Natural killer cell (primary cell): ENCODE measurements at regions not wholly inside any gene's neighbourhood (a gene's known extent, or its start where the extent isn't known, plus 50 kb on each side); places are given as distances from the start of the nearest gene placed in this dataset.

Experiments used
- ATAC-seq, 3 donors: fragments of 150-1000 bp in 2 of 3; fragments of 200-7000 bp in 1 of 3; cut with Tn5 transposase; 1 replicate in 1 of 3; 2 replicates in 2 of 3; pipeline ENCODE4 v1.10.0; 2021; ENCODE audit warnings: mild to moderate bottlenecking in 2 of 3, moderate library complexity in 2 of 3
- DNase-seq, 2 donors: peaks; one replicate each; pipeline versions ENCODE4 v3.0.0 to v3.0.0-alpha.2; 2013 to 2021; ENCODE audit warnings: mixed read lengths in 1 of 2
- H3K27ac ChIP-seq: one replicate; pipeline ENCODE4 v1.5.1; 2013; ENCODE audit warnings: mild to moderate bottlenecking, low read length
- H3K27me3 ChIP-seq: one replicate; pipeline ENCODE4 v1.6.1; 2013; ENCODE audit warnings: low read length; ENCODE audit not compliant: control insufficient read depth, insufficient read depth
- H3K36me3 ChIP-seq: one replicate; pipeline ENCODE4 v1.6.1; 2013; ENCODE audit warnings: low read length; ENCODE audit not compliant: control insufficient read depth, insufficient read depth
- H3K4me1 ChIP-seq: one replicate; pipeline ENCODE4 v1.6.1; 2013; ENCODE audit warnings: low read length; ENCODE audit not compliant: control insufficient read depth, insufficient read depth
- H3K4me3 ChIP-seq: one replicate; pipeline ENCODE4 v1.5.1; 2013; ENCODE audit warnings: low read length
- H3K9me3 ChIP-seq: one replicate; pipeline ENCODE4 v1.6.1; 2013; ENCODE audit warnings: low read length; ENCODE audit not compliant: control insufficient read depth, insufficient read depth
- H3K27ac Mint-ChIP-seq, 2 donors: one replicate each; pipeline ENCODE4 v1.8.0; 2022; ENCODE audit warnings: mild to moderate bottlenecking in 2 of 2, mixed read lengths in 2 of 2, moderate library complexity in 1 of 2
- H3K27me3 Mint-ChIP-seq, 2 donors: one replicate each; pipeline ENCODE4 v1.8.0; 2022; ENCODE audit warnings: low read depth in 2 of 2, mixed read lengths in 2 of 2
- H3K36me3 Mint-ChIP-seq: one replicate; pipeline ENCODE4 v1.8.0; 2022; ENCODE audit warnings: mixed read lengths
- H3K4me1 Mint-ChIP-seq, 2 donors: one replicate each; pipeline ENCODE4 v1.8.0; 2022; ENCODE audit warnings: mixed read lengths in 2 of 2
- H3K4me3 Mint-ChIP-seq: one replicate; pipeline ENCODE4 v1.8.0; 2022; ENCODE audit warnings: mild to moderate bottlenecking, moderate library complexity, mixed read lengths
- H3K9me3 Mint-ChIP-seq, 2 donors: one replicate each; pipeline ENCODE4 v1.8.0; 2022; ENCODE audit warnings: mixed read lengths in 2 of 2
- WGBS: methylation state at CpG from one replicate; pipeline ENCODE4 v1.1.7; 2013; ENCODE audit warnings: missing lambda C conversion rate; ENCODE audit not compliant: insufficient coverage; 5-methylcytosine and 5-hydroxymethylcytosine counted together
- intact Hi-C: fragments of 100-400 bp; cut with micrococcal nuclease; formaldehyde crosslinking; loops from one replicate; pipeline ENCODE4 v1.14.2; 2022
- TF ChIP-seq, protein P1 (sequence below): fragments of 200-600 bp; IDR thresholded peaks from one replicate; pipeline ENCODE4 v1.8.0; 2022; ENCODE audit warnings: antibody characterized with exemption

GRCh38 chr2:60157283-60157682 is 396.2 kb downstream of the BCL11A start:
- H3K36me3 Mint-ChIP-seq, result no peaks in the 10 kb centered on the region
- TF ChIP-seq, protein P1, sequence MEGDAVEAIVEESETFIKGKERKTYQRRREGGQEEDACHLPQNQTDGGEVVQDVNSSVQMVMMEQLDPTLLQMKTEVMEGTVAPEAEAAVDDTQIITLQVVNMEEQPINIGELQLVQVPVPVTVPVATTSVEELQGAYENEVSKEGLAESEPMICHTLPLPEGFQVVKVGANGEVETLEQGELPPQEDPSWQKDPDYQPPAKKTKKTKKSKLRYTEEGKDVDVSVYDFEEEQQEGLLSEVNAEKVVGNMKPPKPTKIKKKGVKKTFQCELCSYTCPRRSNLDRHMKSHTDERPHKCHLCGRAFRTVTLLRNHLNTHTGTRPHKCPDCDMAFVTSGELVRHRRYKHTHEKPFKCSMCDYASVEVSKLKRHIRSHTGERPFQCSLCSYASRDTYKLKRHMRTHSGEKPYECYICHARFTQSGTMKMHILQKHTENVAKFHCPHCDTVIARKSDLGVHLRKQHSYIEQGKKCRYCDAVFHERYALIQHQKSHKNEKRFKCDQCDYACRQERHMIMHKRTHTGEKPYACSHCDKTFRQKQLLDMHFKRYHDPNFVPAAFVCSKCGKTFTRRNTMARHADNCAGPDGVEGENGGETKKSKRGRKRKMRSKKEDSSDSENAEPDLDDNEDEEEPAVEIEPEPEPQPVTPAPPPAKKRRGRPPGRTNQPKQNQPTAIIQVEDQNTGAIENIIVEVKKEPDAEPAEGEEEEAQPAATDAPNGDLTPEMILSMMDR, result no peak
- no peaks in the 10 kb centered on the region for H3K4me1 ChIP-seq
- no peaks in the 10 kb centered on the region for H3K9me3 ChIP-seq
- 64% methylated on average over 1 of the region's 1 CpG for WGBS
- no peaks in the 10 kb centered on the region for H3K27me3 Mint-ChIP-seq
- ATAC-seq, result no peak
- intact Hi-C loops, result no loop called here
- H3K27ac Mint-ChIP-seq, result no peak overlapping the region
- H3K4me3 Mint-ChIP-seq, result no peak overlapping the region
- DNase-seq, result no peak
- H3K36me3 ChIP-seq, result no peaks in the 10 kb centered on the region
- no peaks in the 10 kb centered on the region for H3K9me3 Mint-ChIP-seq
- H3K27me3 ChIP-seq, result no peaks in the 10 kb centered on the region
- H3K4me3 ChIP-seq, result no peak overlapping the region
- no peaks in the 10 kb centered on the region for H3K4me1 Mint-ChIP-seq
- no peak overlapping the region for H3K27ac ChIP-seq

GRCh38 chr2:60154142-60154541 is 399.3 kb downstream of the BCL11A start:
- no peak overlapping the region for H3K4me3 ChIP-seq
- H3K27me3 ChIP-seq, result no peaks in the 10 kb centered on the region
- Mint-ChIP-seq H3K27ac (no peak overlapping the region), H3K4me1 (no peaks in the 10 kb centered on the region), H3K36me3 (no peaks in the 10 kb centered on the region), H3K27me3 (peaks cover 3 to 5% of the 10 kb centered on the region in 2 donors), H3K4me3 (no peak overlapping the region), H3K9me3 (no peaks in the 10 kb centered on the region)
- no peak for ATAC-seq
- no peaks in the 10 kb centered on the region for H3K9me3 ChIP-seq
- intact Hi-C loops, result no loop called here
- H3K27ac ChIP-seq, result no peak overlapping the region
- no peak for DNase-seq
- 60% methylated on average over 1 of the region's 2 CpGs for WGBS
- peaks cover 1% of the 10 kb centered on the region for H3K4me1 ChIP-seq
- no peaks in the 10 kb centered on the region for H3K36me3 ChIP-seq
- TF ChIP-seq, protein P1, result no peak

DNA sequence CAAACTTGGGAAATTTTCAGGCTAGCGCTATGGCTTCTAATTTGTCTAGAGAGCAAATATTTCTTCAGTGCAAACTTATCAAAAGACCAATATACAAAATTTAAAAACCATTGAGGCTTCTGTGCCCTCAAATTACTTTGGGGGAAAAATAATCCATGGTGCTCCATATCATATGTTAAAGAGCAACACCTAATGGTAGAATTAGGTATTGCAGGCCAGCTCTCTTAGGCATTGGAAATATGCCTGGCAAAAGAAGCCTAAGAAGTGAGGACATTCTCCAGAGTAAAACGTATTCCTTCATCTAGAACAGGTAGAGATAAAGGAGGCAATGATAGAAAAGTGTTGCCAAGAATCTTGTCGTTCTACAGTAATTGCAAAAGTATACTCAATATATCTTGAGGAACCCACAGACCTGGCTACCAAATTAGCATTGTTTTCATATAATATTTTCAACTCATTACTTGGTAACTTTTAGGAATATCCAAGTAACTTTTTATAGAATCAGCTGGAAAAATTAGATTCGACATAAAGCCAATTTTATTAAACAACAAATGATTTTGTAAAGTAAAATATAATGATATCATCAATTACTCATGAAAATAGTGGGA is 401.1 kb downstream of the BCL11A start:
- no peak overlapping the region for H3K27ac Mint-ChIP-seq
- Histone ChIP-seq H3K4me1 (peaks cover 5% of the 10 kb centered on the region), H3K27ac (no peak overlapping the region), H3K9me3 (no peaks in the 10 kb centered on the region), H3K36me3 (no peaks in the 10 kb centered on the region), H3K4me3 (no peak overlapping the region), H3K27me3 (no peaks in the 10 kb centered on the region)
- peaks cover 3 to 5% of the 10 kb centered on the region in 2 donors for H3K27me3 Mint-ChIP-seq
- no peaks in the 10 kb centered on the region for H3K4me1 Mint-ChIP-seq
- no peaks in the 10 kb centered on the region for H3K36me3 Mint-ChIP-seq
- H3K9me3 Mint-ChIP-seq, result no peaks in the 10 kb centered on the region
- ATAC-seq, result no peak
- peak in 1 of 2 donors; percentile 56 for DNase-seq
- 89% methylated on average over 3 of the region's 4 CpGs for WGBS
- TF ChIP-seq, protein P1, result peak; percentile 66
- intact Hi-C loops, result no loop called here
- H3K4me3 Mint-ChIP-seq, result no peak overlapping the region

- Mint-ChIP-seq H3K27me3 (peaks cover 3 to 5% of the 10 kb centered on the region in 2 donors), H3K36me3 (no peaks in the 10 kb centered on the region), H3K27ac (no peak overlapping the region), H3K4me3 (no peak overlapping the region), H3K4me1 (no peaks in the 10 kb centered on the region), H3K9me3 (no peaks in the 10 kb centered on the region)
- Histone ChIP-seq H3K4me1 (peaks cover 5% of the 10 kb centered on the region), H3K27ac (no peak overlapping the region), H3K4me3 (no peak overlapping the region), H3K36me3 (no peaks in the 10 kb centered on the region), H3K27me3 (no peaks in the 10 kb centered on the region), H3K9me3 (no peaks in the 10 kb centered on the region)
- TF ChIP-seq, protein P1, result no peak
- WGBS, result 13% methylated on average over 1 of the region's 1 CpG
- DNase-seq (no peak), ATAC-seq (no peak)
- intact Hi-C loops, result no loop called here
Observed at GRCh38 chr2:60149176-60149575, 404.3 kb downstream of the BCL11A start.
